GM19372 (cell line): ENCODE measurements at regions not wholly inside any gene's neighbourhood (a gene's known extent, or its start where the extent isn't known, plus 50 kb on each side); places are given as distances from the start of the nearest gene placed in this dataset.
"Not testable (repeated sequence)": the region's sequence is repeated elsewhere in the genome, so short reads cannot be mapped to it uniquely, and the experiment has no call there.

ENCODE experiments used
- ATAC-seq: cut with Tn5 transposase; IDR thresholded peaks from one replicate; pipeline ENCODE4 v1.9.1; 2021; ENCODE audit warnings: mild to moderate bottlenecking, low read depth, moderate library complexity; ENCODE audit not compliant: unreplicated experiment

GRCh38 chr5:91954136-91954535, 571.0 kb upstream of the ARRDC3 start:
- ATAC-seq, result no peak

- no peak for ATAC-seq
These were observed 567.2 kb upstream of the ARRDC3 start for GRCh38 chr5:91950328-91950727.

GRCh38 chr5:91946870-91947269, 563.8 kb upstream of the ARRDC3 start:
- no peak for ATAC-seq

- ATAC-seq, result no peak
These were observed 558.5 kb upstream of the ARRDC3 start for GRCh38 chr5:91941588-91941987.

GRCh38 chr5:91938441-91938840, 555.3 kb upstream of the ARRDC3 start:
- ATAC-seq, result no peak

- ATAC-seq, result no peak
These were observed 554.0 kb upstream of the ARRDC3 start for GRCh38 chr5:91937121-91937520.

GRCh38 chr5:91929522-91929817, 546.4 kb upstream of the ARRDC3 start:
- no peak for ATAC-seq

GRCh38 chr5:91928754-91929521, 545.8 kb upstream of the ARRDC3 start:
- ATAC-seq, result no peak

GRCh38 chr5:91927439-91927838, 544.3 kb upstream of the ARRDC3 start:
- ATAC-seq, result no peak

- ATAC-seq, result no peak
These were observed 542.1 kb upstream of the ARRDC3 start for GRCh38 chr5:91925249-91925648.

GRCh38 chr5:91917037-91917814, 534.1 kb upstream of the ARRDC3 start:
- not testable (repeated sequence) for ATAC-seq

- ATAC-seq, result no peak
These were observed 527.5 kb upstream of the ARRDC3 start for GRCh38 chr5:91910655-91911054.

GRCh38 chr5:91910247-91910646, 527.1 kb upstream of the ARRDC3 start:
- ATAC-seq, result no peak

GRCh38 chr5:91906494-91906893, 523.4 kb upstream of the ARRDC3 start:
- no peak for ATAC-seq

- no peak for ATAC-seq
These were observed 522.9 kb upstream of the ARRDC3 start for GRCh38 chr5:91906027-91906426.

- no peak for ATAC-seq
These were observed 515.8 kb upstream of the ARRDC3 start for GRCh38 chr5:91898898-91899297.

- no peak for ATAC-seq
These were observed 514.9 kb upstream of the ARRDC3 start for GRCh38 chr5:91898019-91898418.

GRCh38 chr5:91888810-91889209, 505.7 kb upstream of the ARRDC3 start:
- no peak for ATAC-seq

- ATAC-seq, result no peak
These were observed 502.5 kb upstream of the ARRDC3 start for GRCh38 chr5:91885291-91886265.

GRCh38 chr5:91884036-91884435, 500.9 kb upstream of the ARRDC3 start:
- ATAC-seq, result no peak

GRCh38 chr5:91875196-91875779, 492.2 kb upstream of the ARRDC3 start:
- ATAC-seq, result no peak
